ENCODE measurements at regions not wholly inside any gene's neighbourhood (a gene's known extent, or its start where the extent isn't known, plus 50 kb on each side); places are given as distances from the start of the nearest gene placed in this dataset.

DNA sequence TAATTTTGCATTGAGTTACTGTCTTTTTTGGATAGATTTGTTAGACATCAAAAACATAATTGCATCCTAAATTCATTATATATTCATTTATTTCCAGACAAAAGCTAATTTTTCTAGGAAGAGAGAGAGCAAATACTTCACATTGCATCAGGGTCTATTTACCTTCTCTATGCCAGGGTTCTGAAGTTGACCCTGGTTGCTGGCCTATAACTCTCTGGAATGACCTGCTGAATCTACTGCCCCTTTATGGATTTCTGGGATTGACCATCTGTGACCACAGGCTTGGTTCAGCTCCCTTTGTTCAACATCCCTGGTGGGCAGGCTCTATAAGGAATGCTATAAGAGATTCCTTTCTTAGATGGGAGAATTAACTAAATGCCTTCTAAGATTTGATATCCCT, 414.8 kb upstream of the STXBP6 start:
- TF ChIP-seq CTCF (IDR thresholded peaks at IDR 0.05; ENCODE audit: insufficient read depth, low read length, poor library complexity, severe bottlenecking) (no peak), EZH2phosphoT487 (conservative IDR thresholded peaks at IDR 0.05; ENCODE audit: low read length) (no peak)
